Activated CD4-positive, CD25-positive, alpha-beta regulatory T cell treated with anti-CD3 and anti-CD28 coated beads, Interleukin-2, amount 50 U/mL, for 72 hours (primary cell): ENCODE measurements at regions not wholly inside any gene's neighbourhood (a gene's known extent, or its start where the extent isn't known, plus 50 kb on each side); places are given as distances from the start of the nearest gene placed in this dataset.
"Not testable (repeated sequence)": the region's sequence is repeated elsewhere in the genome, so short reads cannot be mapped to it uniquely, and the experiment has no call there.

Experiments
- DNase-seq: peaks from one replicate; pipeline ENCODE4 v3.0.0; 2021

GRCh38 chr3:127438371-127438770 lies 150.5 kb upstream of the PRR20G start:
- no peak for DNase-seq

DNA sequence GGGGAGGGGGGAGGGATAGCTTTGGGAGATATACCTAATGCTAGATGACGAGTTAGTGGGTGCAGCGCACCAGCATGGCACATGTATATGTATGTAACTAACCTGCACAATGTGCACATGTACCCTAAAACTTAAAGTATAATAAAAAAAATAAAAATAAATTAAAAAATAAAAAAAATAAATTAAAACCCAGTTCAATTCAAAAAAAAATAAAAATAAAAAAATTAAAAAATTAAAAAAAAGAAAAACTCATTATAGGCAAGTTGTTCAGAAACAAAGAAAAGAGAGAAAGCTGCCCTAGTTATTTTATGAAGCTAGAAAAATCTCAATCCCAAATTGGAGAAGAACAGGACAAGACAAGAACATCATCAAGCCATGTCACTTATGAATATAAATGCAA lies 147.5 kb upstream of the PRR20G start:
- DNase-seq: not testable (repeated sequence)

- DNase-seq: no peak
Measured at GRCh38 chr3:127431066-127431465, 143.2 kb upstream of the PRR20G start.

DNA sequence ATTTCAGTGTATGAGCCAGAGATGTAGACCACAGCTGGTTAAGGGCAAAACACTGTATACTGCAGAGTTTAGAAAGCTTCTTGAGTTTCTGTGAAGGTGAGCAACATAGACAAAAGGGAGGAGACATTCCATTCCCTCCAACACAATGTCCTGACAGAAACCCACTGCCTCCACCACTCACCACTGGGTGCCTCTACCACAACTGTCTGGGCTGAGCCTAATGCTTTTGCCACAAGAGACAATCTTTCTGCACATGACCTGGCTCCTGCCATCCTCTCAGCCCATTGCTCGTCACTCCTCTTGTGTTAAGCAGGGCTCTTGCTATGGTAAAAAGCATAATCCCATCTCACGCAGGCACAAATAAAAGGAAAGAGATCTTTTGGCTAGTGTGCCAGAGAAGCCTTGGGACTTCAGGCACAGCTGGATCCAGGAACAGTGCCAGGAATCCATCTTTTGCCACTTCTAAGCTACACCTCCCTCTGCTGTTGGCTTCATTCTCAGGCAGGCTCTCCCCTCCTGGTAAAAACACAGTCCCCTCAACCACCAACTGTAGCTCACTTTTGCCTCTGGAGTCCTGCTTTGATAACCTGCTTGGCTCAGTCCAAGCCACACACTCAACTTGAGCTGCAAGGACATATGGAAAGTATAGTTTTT lies 140.6 kb upstream of the PRR20G start:
- no peak for DNase-seq

- DNase-seq: no peak
Measured at GRCh38 chr3:127427666-127428065, 139.8 kb upstream of the PRR20G start.

- DNase-seq: no peak
Measured at GRCh38 chr3:127427156-127427555, 139.3 kb upstream of the PRR20G start.

GRCh38 chr3:127426444-127427153 lies 138.8 kb upstream of the PRR20G start:
- no peak for DNase-seq

DNA sequence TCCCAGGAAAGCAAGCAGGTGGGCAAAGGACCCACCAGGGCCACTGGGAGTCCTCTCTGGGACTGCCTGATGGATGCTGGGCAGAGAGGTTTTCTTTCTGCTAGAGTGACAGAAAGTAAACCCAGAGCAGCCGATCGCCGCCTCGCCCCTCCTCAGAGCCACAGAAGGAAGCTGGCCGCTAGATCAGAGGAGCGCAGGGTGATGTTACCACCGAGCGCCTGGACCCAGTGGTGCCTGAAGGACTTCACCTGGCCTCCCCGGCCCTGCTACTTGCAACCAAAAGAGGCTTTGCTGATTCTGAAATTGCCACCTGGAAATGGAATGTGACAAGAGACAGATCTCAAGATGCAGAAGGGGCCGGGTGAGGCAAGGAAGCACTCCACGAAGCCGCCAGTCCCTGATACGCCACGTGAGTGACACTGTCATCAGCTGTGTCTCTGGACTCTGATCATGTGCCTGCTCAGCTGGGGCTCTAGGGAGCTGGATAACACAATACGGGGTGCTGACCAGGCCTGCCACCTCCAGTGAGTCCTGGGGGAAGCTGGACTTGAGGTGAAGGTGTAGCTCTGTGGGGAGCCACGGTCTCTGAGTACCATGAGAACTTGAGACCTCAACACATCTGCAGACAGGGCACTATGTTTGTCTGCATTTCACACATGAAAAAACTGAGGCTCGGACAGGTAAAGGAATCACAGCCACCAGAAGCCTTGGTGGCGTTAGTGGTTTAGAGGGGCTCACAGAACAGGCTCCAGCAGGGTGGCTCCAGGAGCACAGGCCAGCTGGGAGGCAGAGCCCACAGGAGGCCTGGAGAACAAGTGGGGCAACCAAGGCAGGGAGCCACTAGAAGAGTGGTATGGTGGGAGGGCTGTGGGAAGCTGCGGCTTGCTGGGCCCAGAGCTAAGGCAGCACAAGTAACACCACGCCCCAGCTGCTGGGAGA lies 137.9 kb upstream of the PRR20G start:
- DNase-seq: no peak

GRCh38 chr3:127424766-127425504 lies 137.1 kb upstream of the PRR20G start:
- no peak for DNase-seq

DNA sequence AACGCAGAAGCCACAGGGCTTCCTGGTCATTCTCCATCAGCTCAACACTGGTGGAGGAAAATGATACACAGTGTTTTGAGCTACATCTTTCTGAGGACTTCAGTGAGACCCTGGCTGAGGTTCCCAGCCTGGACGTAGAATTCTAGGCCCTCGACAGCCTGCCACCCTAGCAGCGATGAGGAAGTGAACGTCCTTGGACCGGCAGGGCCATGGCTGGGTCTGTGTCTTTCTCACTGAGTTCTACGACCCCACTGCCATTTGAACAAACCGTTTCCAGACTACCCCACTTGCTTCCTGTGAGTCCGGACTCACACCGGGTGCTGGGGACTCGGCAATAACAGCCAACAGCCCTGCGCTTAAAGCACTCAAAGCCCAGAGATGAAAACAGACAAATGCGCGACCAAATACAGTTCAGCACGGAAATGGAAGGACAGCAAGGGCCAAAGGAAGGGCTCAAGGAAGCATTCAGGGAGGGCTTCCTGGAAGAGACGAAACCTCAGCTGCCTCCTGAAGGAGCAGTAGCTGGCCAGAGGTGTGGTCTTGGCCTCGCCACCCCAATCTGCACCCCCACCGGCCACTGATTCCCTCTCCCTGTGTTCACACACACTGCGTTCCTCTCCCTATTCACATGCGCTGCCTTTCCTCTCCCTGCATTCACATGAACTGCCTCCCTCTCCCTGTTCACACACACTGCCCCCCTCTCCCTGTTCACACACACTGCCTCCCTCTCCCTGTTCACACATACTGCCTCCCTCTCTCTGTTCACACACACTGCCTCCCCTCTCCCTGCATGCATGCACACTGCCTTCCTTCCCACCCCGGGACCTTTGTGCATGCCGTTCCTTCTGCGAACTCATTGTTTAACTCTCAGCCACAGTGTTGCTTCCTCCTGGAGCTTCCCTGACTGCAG lies 136.3 kb upstream of the PRR20G start:
- DNase-seq: no peak

- DNase-seq: no peak
Measured at GRCh38 chr3:127422663-127423375, 135.0 kb upstream of the PRR20G start.

DNA sequence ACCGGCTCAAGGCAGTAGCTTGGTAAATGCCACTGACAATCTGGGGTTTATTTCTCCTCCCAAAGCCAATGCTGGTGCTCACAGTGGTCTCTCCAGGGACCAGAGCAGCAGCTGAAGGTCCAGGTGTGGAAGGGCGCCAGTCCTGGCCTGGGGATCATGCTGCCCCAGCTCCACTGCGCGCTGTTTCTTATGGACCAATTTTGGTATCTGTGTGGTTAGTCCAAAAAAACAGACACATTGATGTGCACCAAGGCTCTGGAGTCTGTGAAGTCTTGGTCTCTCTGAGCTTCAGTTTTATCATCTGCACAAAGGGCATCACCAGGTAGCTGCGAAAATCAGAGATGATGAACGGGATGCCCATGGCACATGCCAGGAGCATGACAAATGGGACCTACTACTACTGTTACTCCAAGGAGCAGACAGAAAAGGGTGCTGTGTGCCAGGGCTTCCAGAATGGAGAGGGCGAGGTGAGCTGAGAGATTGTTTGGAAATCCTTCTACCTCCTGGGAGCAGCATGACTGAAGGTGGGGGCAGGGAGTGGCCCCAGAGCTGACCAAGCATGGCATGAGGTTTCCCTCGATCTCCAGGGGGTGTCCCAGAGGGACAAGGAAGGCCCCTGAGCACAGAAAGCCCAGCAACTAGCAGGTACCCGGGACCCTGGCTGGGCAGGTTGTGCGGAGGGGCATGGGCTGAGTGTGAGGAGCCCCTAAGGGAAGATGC lies 134.3 kb upstream of the PRR20G start:
- no peak for DNase-seq

DNA sequence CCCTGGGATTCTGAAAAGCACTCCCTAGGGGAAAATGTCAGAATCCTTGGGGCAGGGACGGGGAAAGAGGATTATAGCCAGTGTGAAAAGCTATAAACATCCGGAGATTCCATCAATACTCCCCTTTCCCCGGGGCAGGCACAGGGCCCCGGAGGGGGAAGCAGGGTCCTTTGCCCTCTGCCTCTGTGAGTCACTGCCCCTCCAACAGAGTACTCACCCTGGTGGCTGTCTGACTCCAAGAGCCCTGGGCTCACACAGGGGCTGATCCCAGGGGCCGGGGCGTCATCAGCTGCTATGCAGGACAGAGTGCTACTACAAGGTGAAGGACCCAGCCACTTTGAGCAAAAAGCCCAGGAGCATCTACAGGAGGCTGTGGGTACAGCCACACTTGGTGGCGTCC lies 133.0 kb upstream of the PRR20G start:
- DNase-seq: no peak

- no peak for DNase-seq
Measured at GRCh38 chr3:127419641-127420553, 132.1 kb upstream of the PRR20G start.

DNA sequence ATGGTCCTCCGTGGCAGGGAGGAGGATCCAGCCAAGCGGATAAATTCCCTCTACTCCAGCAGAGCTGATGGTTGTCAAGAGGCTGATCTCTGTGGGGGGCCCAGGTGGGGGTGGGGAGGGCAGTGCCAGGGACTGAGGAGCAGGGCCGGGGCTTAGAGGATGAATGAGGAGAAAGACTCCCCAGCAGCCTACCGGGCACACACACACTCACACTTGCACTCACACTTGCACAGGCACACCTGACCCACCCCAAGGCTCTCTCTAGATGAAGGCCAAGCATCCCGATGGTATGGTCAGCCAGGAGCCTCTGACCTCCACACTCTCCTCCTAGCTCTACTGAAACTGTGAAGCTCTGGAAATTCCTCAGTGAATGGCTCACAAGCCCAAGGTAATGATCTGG lies 131.3 kb upstream of the PRR20G start:
- no peak for DNase-seq

DNA sequence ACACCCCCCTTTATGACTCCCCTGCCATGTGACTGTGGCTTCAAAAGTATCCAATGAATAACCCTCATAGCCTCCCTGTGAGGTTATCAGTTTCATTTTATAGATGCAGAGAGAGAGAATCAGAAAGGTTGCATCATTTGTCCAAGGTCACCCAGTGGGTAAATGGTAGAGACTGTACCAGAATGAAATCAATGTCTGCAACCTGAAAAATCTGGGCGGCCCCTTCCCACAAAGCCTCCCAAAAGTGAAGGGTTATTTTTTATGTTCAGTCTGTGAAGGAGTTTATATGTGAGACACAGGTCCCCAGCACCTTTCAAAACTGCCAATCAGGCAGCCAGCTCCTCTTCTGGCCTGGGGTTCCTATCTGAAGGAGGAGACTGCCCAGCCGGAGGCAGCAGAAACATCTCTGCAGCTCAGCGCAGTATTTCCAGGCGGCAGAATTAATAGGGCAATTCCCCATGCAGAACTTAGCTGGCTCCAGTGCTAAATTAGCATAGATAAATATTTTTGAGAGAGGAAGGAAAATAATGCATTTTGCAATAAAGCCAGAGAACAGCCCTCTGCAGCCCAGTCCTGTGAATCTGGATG lies 130.8 kb upstream of the PRR20G start:
- no peak for DNase-seq

- no peak for DNase-seq
Measured at GRCh38 chr3:127417709-127418559, 130.1 kb upstream of the PRR20G start.

GRCh38 chr3:127413871-127414270 lies 126.0 kb upstream of the PRR20G start:
- DNase-seq: no peak
